Smooth muscle cell (in vitro differentiated cells): ENCODE measurements at regions not wholly inside any gene's neighbourhood (a gene's known extent, or its start where the extent isn't known, plus 50 kb on each side); places are given as distances from the start of the nearest gene placed in this dataset.
A peak's percentile ranks its signal among the peaks of the same experiment; 100 is the strongest.

Experiments
- DNase-seq: peaks from one replicate; lab custom pipeline; 2025; ENCODE audit not compliant: unreplicated experiment; lab: John Stamatoyannopoulos, UW
- H2AFZ ChIP-seq: fragments of 200-600 bp; sonication (generic); 2 replicates; pipeline ENCODE4 v1.6.0; 2016; ENCODE audit warnings: antibody characterized with exemption, low read depth, mild to moderate bottlenecking
- H3F3A ChIP-seq: fragments of 200-600 bp; sonication (generic); 2 replicates; pipeline ENCODE4 v1.6.0; 2017; ENCODE audit warnings: antibody characterized with exemption, low read depth
- H3K27ac ChIP-seq: fragments of 200-600 bp; sonication (generic); 2 replicates; pipeline ENCODE4 v1.5.1; 2016; ENCODE audit warnings: low read depth, mild to moderate bottlenecking
- H3K27me3 ChIP-seq: fragments of 200-600 bp; sonication (generic); 2 replicates; pipeline ENCODE4 v1.6.1; 2016; ENCODE audit warnings: low read depth, mild to moderate bottlenecking
- H3K36me3 ChIP-seq: fragments of 200-600 bp; sonication (generic); 2 replicates; pipeline ENCODE4 v1.5.1; 2016; ENCODE audit warnings: low read depth
- H3K4me1 ChIP-seq: fragments of 200-600 bp; sonication (generic); 2 replicates; pipeline ENCODE4 v1.5.1; 2016; ENCODE audit warnings: low read depth
- H3K4me2 ChIP-seq: fragments of 200-600 bp; sonication (generic); 2 replicates; pipeline ENCODE4 v1.6.0; 2016; ENCODE audit warnings: mild to moderate bottlenecking
- H3K4me3 ChIP-seq: fragments of 200-600 bp; sonication (generic); 2 replicates; pipeline ENCODE4 v1.5.1; 2016; ENCODE audit warnings: mild to moderate bottlenecking
- H3K79me2 ChIP-seq: fragments of 200-600 bp; sonication (generic); 2 replicates; pipeline ENCODE4 v1.6.0; 2016; ENCODE audit warnings: low read depth, mild to moderate bottlenecking
- H3K9ac ChIP-seq: fragments of 200-600 bp; sonication (generic); 2 replicates; pipeline ENCODE4 v1.6.0; 2016; ENCODE audit warnings: low read depth
- H3K9me3 ChIP-seq: fragments of 200-600 bp; sonication (generic); replicated peaks from 2 replicates; pipeline ENCODE4 v1.5.1; 2016; ENCODE audit warnings: low read depth
- H4K20me1 ChIP-seq: fragments of 200-600 bp; sonication (generic); 2 replicates; pipeline ENCODE4 v1.6.0; 2016; ENCODE audit warnings: low read depth
- WGBS: methylation state at CpG from one replicate; pipeline ENCODE4 v1.1.7; 2016; ENCODE audit warnings: low lambda C conversion rate; 5-methylcytosine and 5-hydroxymethylcytosine counted together
- TF ChIP-seq, protein P1 (sequence below): fragments of 200-600 bp; sonication (generic); IDR thresholded peaks from 2 replicates; pipeline ENCODE4 v1.5.1; 2017; ENCODE audit warnings: borderline replicate concordance, mild to moderate bottlenecking, antibody characterized with exemption; ENCODE audit not compliant: insufficient read depth, poor library complexity, severe bottlenecking

DNA sequence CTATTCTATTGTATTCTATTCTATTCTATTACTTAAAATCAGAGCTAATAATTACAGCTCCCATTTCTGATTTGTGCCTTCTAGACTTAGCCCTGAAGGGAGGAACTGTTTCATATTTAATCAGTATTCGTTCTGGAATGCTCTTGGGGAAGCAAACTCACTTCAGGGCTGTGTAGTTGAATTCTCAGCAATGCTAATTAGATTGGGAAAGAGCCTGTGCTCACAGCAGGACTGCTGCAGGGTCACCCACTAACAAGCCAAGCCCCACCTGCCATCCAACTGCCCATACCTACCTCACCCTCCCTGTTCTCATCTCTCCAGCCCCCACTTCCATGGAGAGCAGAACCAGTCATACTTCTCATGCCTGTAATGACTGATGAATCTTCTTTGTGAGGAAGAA is 464.2 kb downstream of the PTPRU start:
- Histone ChIP-seq H3K4me1 (peaks cover 11% of the 10 kb centered on the region), H3K9ac (no peak overlapping the region), H3K27me3 (peaks cover 11% of the 10 kb centered on the region), H2AFZ (no peak overlapping the region), H3K9me3 (no peaks in the 10 kb centered on the region), H3K36me3 (no peaks in the 10 kb centered on the region), H3K79me2 (no peaks in the 10 kb centered on the region), H4K20me1 (no peaks in the 10 kb centered on the region), H3K4me3 (no peak overlapping the region), H3K4me2 (no peak overlapping the region), H3F3A (no peaks in the 10 kb centered on the region), H3K27ac (no peak overlapping the region)
- no peak for DNase-seq
- 77% methylated on average over 1 of the region's 1 CpG for WGBS
- TF ChIP-seq, protein P1, sequence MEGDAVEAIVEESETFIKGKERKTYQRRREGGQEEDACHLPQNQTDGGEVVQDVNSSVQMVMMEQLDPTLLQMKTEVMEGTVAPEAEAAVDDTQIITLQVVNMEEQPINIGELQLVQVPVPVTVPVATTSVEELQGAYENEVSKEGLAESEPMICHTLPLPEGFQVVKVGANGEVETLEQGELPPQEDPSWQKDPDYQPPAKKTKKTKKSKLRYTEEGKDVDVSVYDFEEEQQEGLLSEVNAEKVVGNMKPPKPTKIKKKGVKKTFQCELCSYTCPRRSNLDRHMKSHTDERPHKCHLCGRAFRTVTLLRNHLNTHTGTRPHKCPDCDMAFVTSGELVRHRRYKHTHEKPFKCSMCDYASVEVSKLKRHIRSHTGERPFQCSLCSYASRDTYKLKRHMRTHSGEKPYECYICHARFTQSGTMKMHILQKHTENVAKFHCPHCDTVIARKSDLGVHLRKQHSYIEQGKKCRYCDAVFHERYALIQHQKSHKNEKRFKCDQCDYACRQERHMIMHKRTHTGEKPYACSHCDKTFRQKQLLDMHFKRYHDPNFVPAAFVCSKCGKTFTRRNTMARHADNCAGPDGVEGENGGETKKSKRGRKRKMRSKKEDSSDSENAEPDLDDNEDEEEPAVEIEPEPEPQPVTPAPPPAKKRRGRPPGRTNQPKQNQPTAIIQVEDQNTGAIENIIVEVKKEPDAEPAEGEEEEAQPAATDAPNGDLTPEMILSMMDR = no peak

DNA sequence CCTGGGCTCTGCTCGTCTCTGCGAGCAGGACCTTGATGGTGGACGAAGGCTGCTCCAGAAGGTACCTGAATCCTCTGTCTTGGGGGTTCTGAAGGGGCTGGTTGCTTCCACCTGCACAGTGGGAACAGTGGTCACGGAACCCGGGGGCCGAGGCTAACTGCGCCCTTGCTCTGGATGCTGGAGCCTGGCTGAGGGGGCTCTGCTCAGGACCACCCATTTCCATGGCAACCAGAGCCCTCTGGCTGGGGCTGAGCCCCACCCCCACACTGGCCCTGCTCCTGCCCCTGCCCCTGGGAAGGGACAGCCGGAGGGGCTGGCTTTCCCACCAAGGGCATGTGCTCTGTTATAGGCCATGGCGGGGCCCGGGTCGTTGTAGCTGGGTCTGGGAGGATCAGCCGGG is 462.3 kb downstream of the PTPRU start:
- no peaks in the 10 kb centered on the region for H3K4me1 ChIP-seq
- H3K79me2 ChIP-seq = no peaks in the 10 kb centered on the region
- H4K20me1 ChIP-seq = no peaks in the 10 kb centered on the region
- no peaks in the 10 kb centered on the region for H3K36me3 ChIP-seq
- 96% methylated on average over 12 of the region's 12 CpGs for WGBS
- no peak overlapping the region for H3K4me2 ChIP-seq
- no peaks in the 10 kb centered on the region for H3F3A ChIP-seq
- H2AFZ ChIP-seq = no peak overlapping the region
- no peaks in the 10 kb centered on the region for H3K9me3 ChIP-seq
- H3K27ac ChIP-seq = no peak overlapping the region
- TF ChIP-seq, protein P1 = no peak
- H3K4me3 ChIP-seq = no peak overlapping the region
- no peak for DNase-seq
- H3K9ac ChIP-seq = no peak overlapping the region
- no peaks in the 10 kb centered on the region for H3K27me3 ChIP-seq

DNA sequence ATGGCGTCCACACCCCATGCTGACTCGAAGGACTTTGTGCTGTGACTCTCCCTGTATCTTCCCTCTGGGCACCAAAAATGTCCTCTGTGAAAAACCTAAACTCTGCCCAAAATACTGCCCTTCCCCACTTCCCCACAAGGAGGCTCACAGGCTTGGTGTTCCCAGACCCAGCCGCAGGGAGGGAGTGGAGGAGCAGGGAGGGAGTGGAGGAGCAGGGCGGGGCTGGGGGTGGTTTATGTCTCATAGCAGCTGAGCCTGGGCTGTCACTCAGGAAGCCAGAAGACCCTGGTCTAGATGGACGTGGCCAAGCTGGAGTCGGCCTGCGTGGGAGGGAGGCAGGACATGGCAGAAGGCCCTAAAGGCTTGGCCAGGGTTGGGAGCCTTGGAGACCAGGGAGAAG is 461.7 kb downstream of the PTPRU start:
- Histone ChIP-seq H3K4me3 (no peak overlapping the region), H3K4me1 (no peaks in the 10 kb centered on the region), H3K9me3 (no peaks in the 10 kb centered on the region), H3K9ac (no peak overlapping the region), H2AFZ (no peak overlapping the region), H3F3A (no peaks in the 10 kb centered on the region), H3K36me3 (no peaks in the 10 kb centered on the region), H4K20me1 (no peaks in the 10 kb centered on the region), H3K79me2 (no peaks in the 10 kb centered on the region), H3K27ac (no peak overlapping the region), H3K4me2 (no peak overlapping the region), H3K27me3 (no peaks in the 10 kb centered on the region)
- TF ChIP-seq, protein P1 = peak; percentile 56
- no peak for DNase-seq
- 46% methylated on average over 7 of the region's 7 CpGs for WGBS

DNA sequence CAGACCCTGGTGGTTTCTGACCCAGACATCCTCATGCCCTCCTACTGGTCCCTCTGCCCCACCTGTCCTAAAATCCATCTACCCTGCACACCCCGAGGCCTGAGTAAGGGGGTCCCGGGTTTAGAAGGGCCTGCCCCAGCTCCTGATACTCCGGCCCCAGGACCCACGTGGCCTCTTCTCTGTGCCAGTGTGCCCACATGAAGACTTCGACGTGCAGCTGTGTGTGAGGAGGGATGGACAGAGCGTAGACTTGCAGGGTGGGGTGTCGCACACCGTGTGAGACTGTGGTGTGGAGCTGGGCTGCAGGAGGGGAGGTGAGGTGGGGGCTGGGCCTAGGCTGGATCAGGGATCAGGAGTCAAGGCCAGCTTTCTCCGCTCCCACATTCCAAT is 461.1 kb downstream of the PTPRU start:
- no peak for DNase-seq
- WGBS = 86% methylated on average over 10 of the region's 10 CpGs
- no peak overlapping the region for H2AFZ ChIP-seq

More for the DNA sequence above, 461.1 kb downstream of the PTPRU start:
- Histone ChIP-seq H3F3A (no peaks in the 10 kb centered on the region), H3K4me3 (no peak overlapping the region), H3K4me2 (no peak overlapping the region), H3K9me3 (no peaks in the 10 kb centered on the region), H3K9ac (no peak overlapping the region), H3K27me3 (no peaks in the 10 kb centered on the region), H3K27ac (no peak overlapping the region), H4K20me1 (no peaks in the 10 kb centered on the region), H3K4me1 (no peaks in the 10 kb centered on the region), H3K79me2 (no peaks in the 10 kb centered on the region), H3K36me3 (no peaks in the 10 kb centered on the region)
- TF ChIP-seq, protein P1 = no peak
